Right renal pelvis (tissue), 4 donors: ENCODE measurements at regions not wholly inside any gene's neighbourhood (a gene's known extent, or its start where the extent isn't known, plus 50 kb on each side); places are given as distances from the start of the nearest gene placed in this dataset.

ENCODE experiments used
- DNase-seq, 4 donors: peaks; one replicate each; pipeline ENCODE4 v3.0.0-alpha.2; 2013; ENCODE audit warnings: low read depth in 4 of 4, low spot score in 3 of 4, missing footprints in 1 of 4

- no peak for DNase-seq
These were observed 50.9 kb upstream of the AFF3 start for GRCh38 chr2:100193291-100193710.

- DNase-seq: no peak
These were observed 50.4 kb upstream of the AFF3 start for GRCh38 chr2:100192825-100193224.

- DNase-seq: no peak
These were observed 49.9 kb upstream of the AFF3 start for GRCh38 chr2:100192300-100192699.
